Heart left ventricle (tissue), 13 donors: ENCODE measurements at regions not wholly inside any gene's neighbourhood (a gene's known extent, or its start where the extent isn't known, plus 50 kb on each side); places are given as distances from the start of the nearest gene placed in this dataset.

Experiments
- CTCF ChIP-seq, 12 donors: fragments of 200-600 bp; sonication (generic) in 4 of 12; IDR thresholded peaks; one replicate each; pipeline versions ENCODE4 v1.5.0 to v1.8.0; 2018 to 2022; ENCODE audit warnings: antibody characterized with exemption in 12 of 12, mild to moderate bottlenecking in 5 of 12
- POLR2A ChIP-seq, 2 donors: fragments of 450-650 bp; IDR thresholded peaks; one replicate each; pipeline ENCODE4 v1.6.1; 2017; ENCODE audit warnings: antibody characterized with exemption in 2 of 2, mild to moderate bottlenecking in 2 of 2, moderate library complexity in 2 of 2
- donor health status: ischemic (EF 13 %, LVEDD 7.1; RV severe dilation, severe dysfunction).
- donor health status: DM: no; HTN: yes; CAD: no.
- donor health status: DM: no; HTN: no; CAD: no.
- donor health status: ischemic (EF 25% LVEDD 6.9; RV normal size, moderate dysfunction).
- donor health status: ischemic (EF 25% LVEDD 5.7; RV mildly dilated, moderate dysfunction).
- donor health status: ischemic (EF 35%, LVEDD 5.7; RV mildly dilated, moderate dysfunction).
- donor health status: nonischemic (EF 11% LVEDD 7.7; RV severe dilation, severe dysfunction).
- donor health status: DM: yes; HTN: yes; CAD: no.
- donor health status: PGD.
- donor health status: ischemic (EF 29% LVEDD 5.4; RV normal size, mild dysfunction).
- donor health status: nonischemic (EF 23%, LVEDD 6.1; RV moderate dilation, normal function).

- no peak for TF ChIP-seq CTCF (IDR thresholded peaks at IDR 0.05)
- TF ChIP-seq POLR2A (IDR thresholded peaks at IDR 0.05), result no peak
These were observed 135.9 kb upstream of the NSMCE3 start for GRCh38 chr15:29405564-29405963.
